Activated gamma-delta T cell treated with Interleukin-2 at 50 U/mL for 16 hours (primary cell): ENCODE measurements at regions not wholly inside any gene's neighbourhood (a gene's known extent, or its start where the extent isn't known, plus 50 kb on each side); places are given as distances from the start of the nearest gene placed in this dataset.

Source experiments
- DNase-seq: peaks from one replicate; pipeline ENCODE4 v3.0.0-alpha.2; 2020

DNA sequence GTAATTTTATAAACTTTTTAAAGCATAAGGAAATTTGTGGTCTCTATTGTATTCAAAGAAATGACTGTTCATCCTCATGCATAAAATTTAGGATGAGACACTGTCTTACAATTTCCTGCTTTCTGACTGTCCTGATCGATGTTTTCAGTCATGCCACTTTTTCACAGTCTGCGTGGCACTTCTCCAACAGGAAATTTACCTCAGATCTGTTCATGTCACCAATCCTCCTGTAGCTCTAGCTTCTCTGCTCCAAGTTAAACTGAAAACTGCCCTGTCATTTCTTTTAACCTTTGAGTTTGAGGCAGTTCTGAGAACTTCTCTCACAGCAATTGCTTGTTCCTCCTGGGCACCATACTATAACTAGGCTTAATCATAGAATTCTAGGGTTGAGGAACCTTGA lies 455.1 kb downstream of the EFNA5 start:
- no peak for DNase-seq

DNA sequence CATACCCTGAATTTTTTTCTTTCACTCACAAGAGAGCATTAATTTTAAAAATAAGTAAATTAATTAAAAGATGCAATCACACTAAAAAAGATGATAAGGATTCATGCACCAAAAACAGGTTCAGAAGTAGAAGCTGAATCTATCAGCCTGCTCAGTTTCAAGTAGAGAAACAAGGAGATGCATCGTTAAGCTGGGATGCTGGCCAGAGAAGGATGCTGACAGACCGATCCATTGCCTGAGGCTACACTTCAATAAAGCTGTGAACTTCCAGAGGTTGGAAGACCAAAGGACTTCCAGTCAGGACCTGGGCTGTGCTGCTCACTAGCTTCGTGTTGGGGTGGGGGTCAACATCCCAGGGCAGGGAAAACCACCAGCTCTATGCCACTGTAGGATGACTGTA lies 457.7 kb downstream of the EFNA5 start:
- DNase-seq: no peak

DNA sequence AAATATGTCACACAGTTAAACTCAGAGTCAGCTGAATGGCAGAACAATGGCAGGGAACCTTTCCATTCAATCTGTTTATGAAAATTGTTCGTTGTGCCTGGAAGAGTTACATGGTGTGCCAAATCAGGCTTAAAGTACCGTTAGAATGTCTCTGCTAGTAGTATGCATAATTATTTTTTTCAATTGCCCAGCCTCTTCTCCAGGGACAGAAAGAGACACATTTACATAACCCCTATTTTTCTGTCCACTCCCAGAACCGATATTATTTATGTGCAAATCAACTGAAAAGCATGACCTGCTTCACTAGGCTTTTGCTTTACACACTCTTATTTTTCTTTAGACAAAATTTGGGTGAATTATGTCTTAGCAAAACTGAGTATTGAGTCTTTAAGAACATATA lies 459.1 kb downstream of the EFNA5 start:
- DNase-seq: no peak

DNA sequence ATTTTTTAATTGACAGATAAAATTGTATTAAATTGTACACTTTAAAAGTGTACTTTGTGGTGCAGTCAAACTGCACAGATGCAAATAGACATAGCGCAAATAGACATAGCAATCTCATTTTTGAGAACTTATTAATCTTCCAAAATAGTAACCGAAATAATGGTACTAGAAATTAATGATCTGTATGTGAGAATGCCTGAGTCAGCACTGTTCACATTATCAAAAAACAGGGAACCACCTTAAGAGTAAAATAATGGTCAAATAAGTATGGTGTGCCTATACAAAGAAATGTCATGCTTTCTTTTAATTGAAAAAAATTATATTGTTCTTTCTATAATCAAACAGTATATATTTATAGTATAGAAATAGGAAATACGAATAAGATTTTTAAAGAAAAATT lies 461.9 kb downstream of the EFNA5 start:
- DNase-seq: no peak

DNA sequence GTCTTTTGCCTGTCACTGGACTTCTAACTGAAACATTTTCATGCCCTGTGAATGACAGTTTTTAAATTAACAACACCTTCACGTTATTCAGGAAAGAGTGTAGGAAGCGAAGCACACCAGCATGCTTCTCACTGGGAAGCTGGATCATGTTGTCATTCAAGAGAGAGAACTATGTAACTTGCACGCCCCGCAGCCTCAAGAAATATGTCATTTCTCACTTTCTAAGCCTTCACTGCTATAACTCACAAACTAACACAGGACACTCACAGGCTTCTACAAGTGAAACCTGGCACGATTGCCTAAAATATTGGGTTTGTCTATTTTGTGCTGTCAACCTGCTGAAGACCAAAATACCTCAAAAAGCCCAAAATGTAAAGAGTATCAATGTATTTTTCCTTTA lies 466.3 kb downstream of the EFNA5 start:
- DNase-seq: no peak

DNA sequence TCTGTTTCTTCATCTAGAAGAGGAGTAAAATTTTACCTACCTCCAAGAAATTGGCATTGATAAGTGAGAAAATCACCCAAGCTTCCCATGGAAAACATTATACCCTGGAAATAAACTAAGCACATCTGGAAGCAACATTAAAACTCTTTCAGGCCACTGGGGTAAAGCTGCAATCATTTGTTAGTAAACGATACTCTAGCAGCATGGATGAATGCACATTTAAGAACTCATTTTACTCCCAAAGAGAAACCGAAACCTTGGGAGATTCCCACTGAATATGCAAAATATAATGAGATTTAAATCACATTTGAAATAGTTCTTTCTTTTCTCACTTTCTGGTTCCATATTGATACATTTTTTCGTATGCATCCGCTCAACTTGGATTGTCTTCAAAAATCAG lies 467.5 kb downstream of the EFNA5 start:
- DNase-seq: no peak

DNA sequence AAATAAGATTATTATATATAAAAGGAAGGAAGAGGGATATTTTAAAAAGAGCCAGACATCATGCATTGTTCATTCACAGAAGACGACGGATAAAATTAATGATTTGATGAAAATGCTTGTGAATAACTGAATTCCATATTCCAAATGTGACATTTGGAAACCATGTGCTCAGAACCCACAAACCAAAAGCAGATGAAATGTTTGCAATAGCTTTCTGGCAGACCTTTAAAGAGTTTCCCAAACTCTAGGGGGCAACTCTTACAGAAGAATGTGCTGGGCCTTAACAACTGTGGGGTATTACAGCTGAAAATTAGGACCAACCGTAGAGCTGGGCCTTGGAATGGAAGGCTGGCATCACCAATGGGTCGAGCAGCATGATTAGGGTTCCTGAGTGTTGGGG lies 471.0 kb downstream of the EFNA5 start:
- no peak for DNase-seq

DNA sequence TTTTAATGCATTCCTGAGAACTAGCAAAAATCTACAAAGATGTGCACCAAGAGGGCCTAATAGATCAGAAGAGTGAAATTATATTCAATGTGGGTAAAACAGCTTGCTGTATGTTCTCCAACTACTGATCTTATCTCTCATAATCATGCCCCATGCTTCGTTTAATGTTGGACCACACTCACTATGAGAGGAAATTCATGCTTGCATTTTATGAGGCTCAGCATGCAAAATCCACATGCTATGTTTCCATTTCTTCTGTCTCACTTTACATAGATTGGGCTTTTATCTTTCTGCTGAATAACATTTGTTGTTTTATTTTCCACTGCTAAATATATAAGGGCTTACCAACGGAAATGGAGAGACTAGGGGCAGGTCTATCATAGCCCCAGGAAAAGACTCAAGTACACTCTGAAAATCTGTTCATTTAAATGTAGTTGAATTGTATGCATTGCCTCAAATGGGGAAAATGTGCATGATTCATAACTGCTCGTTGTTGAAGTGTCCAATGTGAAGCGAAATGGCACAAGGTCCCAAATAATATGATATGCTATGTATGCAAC lies 474.2 kb downstream of the EFNA5 start:
- no peak for DNase-seq

DNA sequence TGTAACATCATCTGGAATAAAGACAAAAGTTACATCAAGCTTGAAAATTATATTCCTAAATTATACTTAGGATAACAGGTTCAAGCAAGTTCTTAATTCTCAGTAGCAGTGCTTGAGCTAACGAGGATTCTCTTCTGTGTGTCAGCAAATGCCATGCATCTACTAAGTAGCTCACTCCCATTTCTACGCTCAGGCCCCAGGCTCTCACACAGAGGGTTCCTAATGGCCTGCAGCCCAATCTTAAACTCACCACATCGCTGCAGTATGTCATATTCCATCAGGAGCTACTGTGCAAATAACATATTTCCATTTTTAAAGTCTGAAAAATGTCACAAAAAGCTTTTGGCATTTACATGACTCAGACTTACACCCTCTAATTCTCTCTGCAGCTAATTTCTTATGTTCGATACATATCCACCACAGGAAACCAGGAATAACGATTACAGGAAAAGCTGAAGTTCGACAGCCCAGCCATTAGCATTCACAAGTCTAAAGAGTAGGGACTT lies 474.8 kb downstream of the EFNA5 start:
- DNase-seq: no peak

DNA sequence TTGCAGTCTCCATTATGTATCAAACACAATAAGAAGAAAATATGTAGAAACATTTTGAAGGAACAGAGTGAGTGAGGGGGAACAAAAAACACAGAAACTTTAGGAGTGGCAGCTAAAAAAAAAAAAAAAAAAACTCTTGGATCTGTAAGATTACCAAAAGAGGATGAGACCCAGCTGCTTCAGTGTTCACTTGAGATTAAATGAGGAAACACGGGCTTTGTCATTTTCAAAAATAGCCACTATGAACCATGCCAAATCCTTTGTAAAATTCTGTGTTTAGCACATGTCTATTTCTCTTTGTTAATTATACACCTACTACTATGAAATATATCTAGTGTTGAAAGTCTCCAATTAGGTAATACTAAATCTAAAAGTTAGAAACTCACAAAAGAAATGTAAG lies 485.9 kb downstream of the EFNA5 start:
- no peak for DNase-seq

DNA sequence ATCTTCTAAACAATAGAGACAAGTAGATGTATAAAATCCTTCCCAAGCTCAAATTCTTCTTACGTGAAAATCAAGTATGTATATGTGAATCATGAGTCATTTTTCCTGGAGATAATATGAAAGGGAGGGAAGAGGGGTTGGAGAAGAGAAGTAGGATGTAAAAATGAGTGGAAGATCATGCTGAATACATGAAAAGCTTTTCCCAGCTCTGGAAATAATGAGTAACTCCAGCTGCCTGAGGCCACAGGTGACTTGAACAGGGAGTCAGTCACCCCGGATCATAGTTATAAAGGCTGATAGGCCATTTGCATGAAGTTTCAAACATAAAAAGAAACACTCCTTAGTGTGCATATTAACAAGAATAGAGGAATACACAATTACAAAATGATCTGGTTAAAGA lies 486.7 kb downstream of the EFNA5 start:
- no peak for DNase-seq

DNA sequence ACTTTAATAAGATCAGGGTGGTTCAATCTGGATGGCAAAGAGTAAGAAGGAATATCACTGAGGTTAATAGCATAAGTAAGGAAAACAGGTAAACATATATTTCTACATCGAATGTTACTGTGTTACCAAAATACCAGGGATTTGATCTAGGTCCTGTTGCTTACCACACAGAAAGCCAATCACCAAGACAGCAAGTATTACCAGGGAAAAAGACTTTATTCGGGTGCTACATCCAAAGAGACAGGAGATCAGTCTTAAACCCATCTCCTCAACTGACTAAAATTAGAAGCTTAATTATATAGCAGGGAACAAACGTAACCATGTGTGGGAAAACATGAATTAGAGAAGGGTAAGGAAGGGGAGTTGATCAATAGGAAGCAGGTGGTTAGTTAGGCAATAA lies 500.1 kb downstream of the EFNA5 start:
- no peak for DNase-seq

DNA sequence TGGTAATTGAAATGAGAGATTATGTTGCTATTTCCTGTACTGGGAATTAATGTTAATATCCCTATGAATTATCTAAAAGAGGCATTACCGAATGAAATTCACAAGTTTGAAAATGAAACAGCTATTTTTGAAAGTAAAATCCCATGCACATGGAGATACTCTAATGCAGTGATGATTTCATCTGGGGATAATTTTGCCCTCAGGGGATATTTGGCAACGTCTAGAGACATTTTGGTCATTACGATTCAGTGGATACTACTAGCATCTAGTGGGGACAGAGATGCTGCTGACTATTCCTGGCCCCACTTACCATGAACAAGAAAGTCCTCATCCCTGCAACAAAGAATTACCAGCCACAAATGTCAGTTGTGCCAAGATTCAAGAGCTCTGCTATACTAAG lies 500.9 kb downstream of the EFNA5 start:
- DNase-seq: no peak

DNA sequence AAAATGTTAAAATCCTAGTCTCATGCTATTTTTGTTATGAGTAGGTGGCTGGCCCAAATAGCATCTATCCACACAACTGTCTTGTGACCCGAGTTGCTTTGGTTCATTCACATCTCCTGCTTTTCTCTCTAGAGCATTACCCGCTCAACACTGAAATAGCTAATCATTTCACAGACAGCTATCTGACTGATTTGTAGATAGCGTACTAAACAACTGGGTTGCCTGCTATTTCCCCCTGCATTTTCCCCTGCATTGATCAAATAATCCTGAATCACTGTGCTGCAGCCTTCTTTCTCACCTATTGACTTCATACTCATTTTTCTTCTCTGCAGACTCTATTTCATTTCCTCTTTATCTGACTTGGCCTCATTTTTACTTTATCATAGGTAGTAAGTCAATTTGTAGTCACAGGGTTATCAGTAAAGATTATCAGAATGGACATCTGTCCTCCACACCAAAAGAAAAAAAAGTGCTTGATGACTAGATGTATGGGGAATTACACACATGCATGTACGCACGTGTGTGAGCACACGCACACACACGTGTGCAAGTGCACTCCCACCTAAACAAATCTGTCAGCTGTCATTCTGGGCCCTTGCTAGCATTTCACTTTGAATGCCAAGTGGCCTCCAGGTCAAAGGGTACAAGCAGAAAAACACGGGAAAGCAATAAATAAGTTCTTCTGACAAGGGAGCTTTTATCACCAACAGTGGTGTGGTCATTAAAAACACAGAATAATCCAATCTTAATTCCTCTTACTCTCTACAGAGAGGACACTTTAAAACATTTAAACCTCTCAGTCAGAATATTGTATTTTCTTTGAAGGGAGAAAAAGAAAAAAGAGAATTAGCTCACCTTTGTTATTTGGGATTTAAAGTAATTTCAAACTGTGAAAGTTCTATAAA lies 501.6 kb downstream of the EFNA5 start:
- DNase-seq: no peak

DNA sequence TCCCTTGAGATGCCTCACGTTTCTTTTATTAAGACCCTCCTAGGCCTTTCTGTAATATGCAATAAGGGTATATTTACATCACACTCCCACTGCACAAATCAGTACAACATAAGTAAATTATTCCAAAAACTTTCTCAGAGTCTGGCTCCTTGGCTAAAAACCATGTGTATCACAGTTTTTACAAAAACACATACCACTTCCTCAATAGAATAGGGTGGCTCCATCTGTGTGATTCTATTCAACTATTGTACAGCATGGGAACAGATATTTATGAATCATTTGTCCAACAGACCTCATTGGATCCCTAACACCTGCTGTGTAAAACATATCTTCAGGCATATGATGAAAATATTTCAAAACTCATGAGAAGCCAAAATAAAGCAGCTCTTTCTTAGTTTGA lies 502.7 kb downstream of the EFNA5 start:
- DNase-seq: no peak

DNA sequence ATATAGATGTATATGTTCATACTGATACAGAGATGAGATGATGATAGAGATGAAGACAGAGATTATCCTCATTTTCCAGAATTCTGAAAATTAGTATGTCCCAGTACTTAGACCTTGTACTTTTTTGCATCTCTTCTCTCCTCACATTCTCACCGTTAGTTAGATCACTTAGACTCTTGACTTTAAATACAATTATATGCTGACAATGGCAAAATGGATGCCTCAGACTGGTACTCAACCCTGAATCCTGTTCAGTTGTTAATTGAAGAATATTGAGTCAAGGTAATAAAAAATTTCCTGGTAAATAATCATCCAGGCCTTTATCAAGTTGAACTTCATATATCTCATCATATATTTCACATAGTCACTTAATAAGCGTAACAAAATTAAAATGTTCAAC lies 505.4 kb downstream of the EFNA5 start:
- DNase-seq: no peak

DNA sequence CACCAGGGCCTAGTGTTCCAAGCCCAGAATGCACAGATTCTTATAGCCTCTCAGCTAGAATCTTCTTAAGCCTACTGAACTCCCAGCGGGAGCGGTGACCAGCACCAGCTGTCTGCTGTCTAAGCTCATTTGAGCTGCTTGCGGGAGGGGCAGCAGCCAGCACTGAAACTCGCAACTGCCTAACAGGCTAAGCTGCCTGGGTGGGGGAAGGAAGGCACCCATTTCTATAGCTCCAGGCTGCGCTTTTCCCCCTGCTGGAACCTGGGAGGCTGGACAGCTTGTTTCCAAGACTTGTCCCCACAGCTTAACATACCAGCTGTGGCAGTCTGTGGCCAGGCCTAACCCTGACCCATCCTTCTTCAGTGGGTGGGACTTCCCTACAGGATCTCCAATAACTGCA lies 512.9 kb downstream of the EFNA5 start:
- no peak for DNase-seq

DNA sequence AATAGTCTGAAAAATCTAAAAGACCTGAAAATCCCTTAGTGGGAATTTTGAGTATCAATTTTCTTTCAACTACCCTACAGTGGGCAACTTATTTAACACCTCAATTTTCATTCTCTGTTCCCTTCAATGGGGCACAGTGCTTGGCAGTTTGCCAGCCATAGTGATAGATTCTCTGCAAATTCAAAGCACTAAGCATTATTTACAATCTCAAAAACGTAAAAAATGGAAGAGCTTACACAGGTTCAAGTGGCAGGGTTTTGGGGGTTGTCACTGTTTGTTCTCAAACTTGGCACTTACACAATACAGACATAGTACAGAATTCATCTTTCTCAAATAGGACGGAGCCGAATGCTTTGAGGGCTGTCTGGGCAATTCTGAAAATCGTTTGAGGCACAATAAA lies 515.0 kb downstream of the EFNA5 start:
- no peak for DNase-seq

DNA sequence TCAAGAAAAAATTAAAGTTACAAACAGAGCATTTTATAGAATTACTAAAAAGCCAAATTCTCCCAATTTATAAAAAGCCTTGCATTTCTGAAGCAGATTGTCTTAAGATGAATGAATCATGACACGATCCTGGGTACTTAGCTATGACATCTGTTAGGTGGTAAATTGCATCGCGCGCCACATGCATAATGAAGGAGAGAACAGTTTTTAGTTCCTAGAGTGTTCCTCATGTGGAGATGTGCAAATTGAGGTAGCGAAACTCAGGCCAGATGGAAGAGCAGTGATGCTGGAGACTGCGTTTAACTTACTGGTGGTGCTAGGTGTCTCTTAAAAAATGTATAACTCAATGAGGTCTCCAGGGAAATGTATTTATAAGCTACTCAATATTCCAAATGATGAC lies 516.1 kb downstream of the EFNA5 start:
- DNase-seq: no peak

DNA sequence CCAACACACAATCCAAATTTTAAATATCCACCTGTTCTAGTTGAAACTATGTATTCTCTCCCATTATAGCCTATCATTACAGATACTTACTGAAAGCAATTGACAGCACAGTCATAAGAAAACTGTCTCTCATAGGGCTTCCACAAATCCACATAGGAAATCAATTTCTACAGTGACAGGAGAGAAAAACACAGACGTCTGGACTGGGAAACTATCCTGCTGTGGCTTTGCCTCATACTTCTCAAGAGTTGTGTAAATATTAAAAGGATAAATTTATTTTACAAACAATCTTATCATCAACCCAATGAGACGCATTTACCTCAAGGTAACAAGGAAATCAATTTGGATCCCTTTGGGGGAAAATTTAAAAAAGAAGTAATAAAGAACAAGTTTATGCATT lies 517.5 kb downstream of the EFNA5 start:
- DNase-seq: no peak

DNA sequence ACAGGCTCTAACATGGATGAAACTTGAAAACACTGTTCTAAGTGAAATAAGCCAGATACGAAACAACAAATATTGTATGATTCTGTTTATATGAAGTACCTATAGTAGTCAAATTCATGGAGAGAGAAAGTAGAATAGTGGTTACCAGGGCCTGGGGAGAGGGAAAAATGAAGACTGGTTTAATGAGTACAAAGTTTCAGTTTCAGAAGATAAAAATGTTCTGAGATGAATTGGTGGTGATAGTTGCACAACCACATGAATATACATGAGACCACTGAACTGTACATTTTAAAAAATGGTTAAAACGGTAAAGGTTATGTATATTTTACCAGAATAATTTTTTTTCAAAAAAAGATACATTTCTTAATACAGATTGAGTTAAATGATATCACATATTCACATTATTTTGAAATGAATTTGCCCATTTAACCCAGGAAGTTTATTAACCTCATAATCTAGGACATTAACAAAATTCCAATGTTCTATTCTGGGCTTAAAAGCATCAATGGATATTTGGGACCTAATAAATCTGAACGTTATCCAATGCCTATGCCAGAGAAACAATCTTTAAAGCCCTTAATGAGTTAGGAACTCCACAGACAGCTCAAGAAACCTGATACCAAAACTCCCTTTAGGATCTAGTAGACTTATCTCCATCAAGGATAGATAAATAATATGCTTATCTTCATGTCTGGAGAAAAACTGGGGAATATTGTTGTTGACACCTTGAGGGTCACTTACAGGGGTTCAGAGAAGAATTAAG lies 521.3 kb downstream of the EFNA5 start:
- no peak for DNase-seq

DNA sequence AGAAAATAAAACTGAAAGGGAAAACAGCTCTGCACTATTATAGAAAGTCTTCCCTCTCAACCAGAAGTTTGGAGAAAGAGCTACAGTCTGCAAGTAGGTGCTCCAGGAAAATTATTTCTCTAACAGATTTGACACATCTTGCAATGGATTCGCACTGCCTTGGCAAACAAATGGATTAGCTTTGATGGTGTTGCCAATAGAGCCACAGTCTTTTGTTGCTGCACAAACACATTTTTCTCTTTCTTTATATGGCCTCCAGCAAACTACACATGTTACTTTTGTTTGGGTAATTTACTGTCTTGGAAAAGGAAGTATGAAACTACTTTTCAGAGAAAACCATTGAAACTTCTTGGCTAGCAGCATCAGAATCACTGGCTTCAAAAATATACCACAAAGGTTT lies 523.1 kb downstream of the EFNA5 start:
- DNase-seq: no peak

DNA sequence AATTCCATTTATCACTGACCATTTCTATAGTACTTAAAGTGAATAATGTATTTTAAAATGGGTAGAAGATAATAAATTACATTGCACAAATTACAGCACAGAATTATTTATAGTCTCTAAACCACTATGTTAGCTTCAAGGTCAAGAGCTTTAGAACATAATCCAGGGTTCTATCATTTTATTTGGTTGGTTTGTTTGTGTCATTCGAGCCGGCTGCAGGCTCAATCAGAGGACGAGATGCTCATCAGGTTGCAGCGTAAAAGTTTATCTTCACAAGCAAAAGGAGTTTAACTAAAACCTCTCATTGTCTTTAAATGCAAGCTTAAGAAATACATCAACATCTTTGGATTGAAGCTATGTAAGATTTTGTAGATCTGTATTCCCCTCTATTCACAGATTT lies 523.8 kb downstream of the EFNA5 start:
- DNase-seq: no peak

DNA sequence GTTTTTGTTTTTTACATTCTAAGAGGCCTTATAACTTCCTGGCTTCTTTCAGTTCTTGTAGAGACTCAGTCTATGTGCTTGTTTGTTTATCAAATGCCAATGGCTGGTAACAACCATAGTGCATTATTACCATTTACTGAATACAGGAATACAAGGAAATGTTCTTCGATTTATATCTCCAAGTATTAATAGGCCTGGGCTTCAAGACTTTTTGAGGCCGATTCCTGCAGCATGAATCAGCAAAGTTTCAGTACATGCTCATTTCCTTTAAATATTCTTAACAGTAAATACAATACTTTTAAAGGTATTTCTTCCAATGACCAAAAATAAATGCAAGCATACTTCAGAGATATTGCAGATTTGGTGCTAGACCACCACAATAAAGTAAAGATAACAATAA lies 535.3 kb downstream of the EFNA5 start:
- no peak for DNase-seq
